Type B pancreatic cell (in vitro differentiated cells): ENCODE measurements at regions not wholly inside any gene's neighbourhood (a gene's known extent, or its start where the extent isn't known, plus 50 kb on each side); places are given as distances from the start of the nearest gene placed in this dataset.
A peak's percentile ranks its signal among the peaks of the same experiment; 100 is the strongest.

Source experiments
- DNase-seq: peaks from one replicate; pipeline ENCODE4 v3.0.0; 2021; ENCODE audit warnings: mixed read lengths; ENCODE audit not compliant: unreplicated experiment; ENCODE audit errors: extremely low spot score
- H3K27ac Mint-ChIP-seq: 2 replicates; pipeline ENCODE4 v1.8.0; 2021; ENCODE audit warnings: mild to moderate bottlenecking, mixed read lengths
- H3K27me3 Mint-ChIP-seq: 2 replicates; pipeline ENCODE4 v1.8.0; 2021; ENCODE audit warnings: mixed read lengths
- H3K36me3 Mint-ChIP-seq: 2 replicates; pipeline ENCODE4 v1.8.0; 2021; ENCODE audit warnings: mixed read lengths
- H3K4me1 Mint-ChIP-seq: one replicate; pipeline ENCODE4 v1.8.0; 2021; ENCODE audit warnings: mixed read lengths; ENCODE audit not compliant: unreplicated experiment
- H3K4me3 Mint-ChIP-seq: 2 replicates; pipeline ENCODE4 v1.8.0; 2021; ENCODE audit warnings: mild to moderate bottlenecking, mixed read lengths
- H3K9me3 Mint-ChIP-seq: 2 replicates; pipeline ENCODE4 v1.8.0; 2021; ENCODE audit warnings: mixed read lengths
- TF ChIP-seq, protein P1 (sequence below): fragments of 200-600 bp; sonication (generic); conservative IDR thresholded peaks from 2 replicates; pipeline ENCODE4 v1.5.0; 2021; ENCODE audit warnings: antibody characterized with exemption, mild to moderate bottlenecking

DNA sequence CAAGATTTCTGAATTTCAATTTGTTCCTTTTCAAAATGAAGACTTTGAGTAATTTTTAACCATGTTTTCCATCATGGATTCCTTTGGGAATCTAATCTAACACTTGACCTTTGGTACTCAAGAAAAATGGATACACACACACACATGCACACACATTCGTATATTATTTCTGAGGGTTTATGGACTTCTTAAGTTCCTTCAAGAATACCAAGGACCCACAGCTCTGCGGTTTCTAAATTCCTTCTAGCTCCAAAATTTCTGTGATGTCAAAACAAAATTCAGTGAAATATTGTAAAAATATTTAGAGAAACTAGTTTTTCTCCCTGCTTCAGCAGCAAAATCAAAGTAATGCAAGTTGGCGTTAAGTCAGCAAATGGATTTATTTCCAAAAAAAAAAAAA is 98.3 kb upstream of the FAM13C start:
- no peaks in the 10 kb centered on the region for H3K36me3 Mint-ChIP-seq
- peaks cover 9% of the 10 kb centered on the region for H3K4me1 Mint-ChIP-seq
- TF ChIP-seq, protein P1, sequence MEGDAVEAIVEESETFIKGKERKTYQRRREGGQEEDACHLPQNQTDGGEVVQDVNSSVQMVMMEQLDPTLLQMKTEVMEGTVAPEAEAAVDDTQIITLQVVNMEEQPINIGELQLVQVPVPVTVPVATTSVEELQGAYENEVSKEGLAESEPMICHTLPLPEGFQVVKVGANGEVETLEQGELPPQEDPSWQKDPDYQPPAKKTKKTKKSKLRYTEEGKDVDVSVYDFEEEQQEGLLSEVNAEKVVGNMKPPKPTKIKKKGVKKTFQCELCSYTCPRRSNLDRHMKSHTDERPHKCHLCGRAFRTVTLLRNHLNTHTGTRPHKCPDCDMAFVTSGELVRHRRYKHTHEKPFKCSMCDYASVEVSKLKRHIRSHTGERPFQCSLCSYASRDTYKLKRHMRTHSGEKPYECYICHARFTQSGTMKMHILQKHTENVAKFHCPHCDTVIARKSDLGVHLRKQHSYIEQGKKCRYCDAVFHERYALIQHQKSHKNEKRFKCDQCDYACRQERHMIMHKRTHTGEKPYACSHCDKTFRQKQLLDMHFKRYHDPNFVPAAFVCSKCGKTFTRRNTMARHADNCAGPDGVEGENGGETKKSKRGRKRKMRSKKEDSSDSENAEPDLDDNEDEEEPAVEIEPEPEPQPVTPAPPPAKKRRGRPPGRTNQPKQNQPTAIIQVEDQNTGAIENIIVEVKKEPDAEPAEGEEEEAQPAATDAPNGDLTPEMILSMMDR = no peak
- no peak overlapping the region for H3K4me3 Mint-ChIP-seq
- H3K9me3 Mint-ChIP-seq = no peaks in the 10 kb centered on the region
- no peaks in the 10 kb centered on the region for H3K27me3 Mint-ChIP-seq
- no peak for DNase-seq
- H3K27ac Mint-ChIP-seq = no peak overlapping the region

GRCh38 chr10:59456199-59456598 is 93.8 kb upstream of the FAM13C start:
- DNase-seq = no peak
- H3K4me1 Mint-ChIP-seq = peaks cover 9% of the 10 kb centered on the region
- TF ChIP-seq, protein P1 = no peak
- no peaks in the 10 kb centered on the region for H3K36me3 Mint-ChIP-seq
- H3K27me3 Mint-ChIP-seq = no peaks in the 10 kb centered on the region
- no peak overlapping the region for H3K4me3 Mint-ChIP-seq
- H3K27ac Mint-ChIP-seq = peak overlapping the region; percentile 14
- H3K9me3 Mint-ChIP-seq = peaks cover 4% of the 10 kb centered on the region

DNA sequence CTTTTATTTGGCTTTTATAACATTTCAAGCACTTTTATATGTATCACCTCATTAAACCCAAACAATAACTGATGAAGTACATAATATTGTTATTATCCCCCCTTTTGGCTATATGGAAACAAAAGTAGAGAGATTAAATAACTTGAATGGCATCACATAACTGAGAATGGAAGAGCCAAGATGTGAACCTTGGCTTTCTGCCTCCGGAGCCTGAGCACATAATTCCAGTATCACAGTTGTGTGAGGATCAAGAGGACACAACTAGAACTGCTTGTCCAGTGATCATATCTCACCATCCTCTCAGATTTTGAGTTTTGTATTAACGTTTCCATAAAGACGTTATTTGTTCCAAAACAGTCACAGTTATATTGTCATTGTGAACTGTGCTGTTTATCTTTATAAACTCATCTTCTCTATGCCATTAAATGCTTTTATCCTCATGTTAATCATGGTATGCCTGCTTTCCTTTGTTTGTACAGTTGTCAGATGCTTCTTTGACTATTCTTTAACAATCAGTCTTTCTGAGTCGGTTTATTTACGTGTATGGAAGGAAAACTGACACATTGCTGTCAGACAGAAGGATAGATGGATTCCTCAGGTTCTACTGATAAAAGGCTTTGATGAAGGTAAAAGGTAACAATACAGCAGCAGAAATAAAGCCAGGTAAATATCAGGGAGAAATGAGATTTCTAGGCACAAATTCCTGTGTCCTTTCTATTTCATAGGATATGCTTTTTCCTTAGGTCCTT is 92.0 kb upstream of the FAM13C start:
- peaks cover 8% of the 10 kb centered on the region for H3K9me3 Mint-ChIP-seq
- no peak overlapping the region for H3K4me3 Mint-ChIP-seq
- H3K36me3 Mint-ChIP-seq = no peaks in the 10 kb centered on the region
- TF ChIP-seq, protein P1 = no peak
- H3K27ac Mint-ChIP-seq = no peak overlapping the region
- peaks cover 6% of the 10 kb centered on the region for H3K4me1 Mint-ChIP-seq
- H3K27me3 Mint-ChIP-seq = no peaks in the 10 kb centered on the region
- DNase-seq = no peak

DNA sequence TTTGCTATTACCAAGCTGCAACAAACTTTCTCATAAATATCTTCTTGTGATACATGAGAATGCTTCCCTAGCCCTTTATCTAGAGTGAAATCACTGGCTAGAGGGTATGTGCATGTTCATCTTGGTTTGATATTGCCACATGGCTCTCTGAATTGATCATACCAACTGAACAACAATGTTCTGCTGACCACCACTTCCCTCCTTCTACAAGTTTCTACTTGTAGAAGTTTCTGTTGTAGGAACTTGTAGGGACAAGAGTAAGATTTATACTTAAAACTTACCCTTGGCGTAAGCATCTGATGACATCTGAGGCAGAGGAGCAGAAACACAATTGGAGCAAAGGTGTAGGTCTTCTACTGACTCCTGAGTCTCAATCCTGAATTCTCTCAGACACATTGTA is 86.3 kb upstream of the FAM13C start:
- no peak overlapping the region for H3K4me3 Mint-ChIP-seq
- H3K27me3 Mint-ChIP-seq = no peaks in the 10 kb centered on the region
- H3K27ac Mint-ChIP-seq = no peak overlapping the region
- DNase-seq = no peak
- TF ChIP-seq, protein P1 = no peak
- H3K9me3 Mint-ChIP-seq = peaks cover 5% of the 10 kb centered on the region
- no peaks in the 10 kb centered on the region for H3K4me1 Mint-ChIP-seq
- no peaks in the 10 kb centered on the region for H3K36me3 Mint-ChIP-seq

DNA sequence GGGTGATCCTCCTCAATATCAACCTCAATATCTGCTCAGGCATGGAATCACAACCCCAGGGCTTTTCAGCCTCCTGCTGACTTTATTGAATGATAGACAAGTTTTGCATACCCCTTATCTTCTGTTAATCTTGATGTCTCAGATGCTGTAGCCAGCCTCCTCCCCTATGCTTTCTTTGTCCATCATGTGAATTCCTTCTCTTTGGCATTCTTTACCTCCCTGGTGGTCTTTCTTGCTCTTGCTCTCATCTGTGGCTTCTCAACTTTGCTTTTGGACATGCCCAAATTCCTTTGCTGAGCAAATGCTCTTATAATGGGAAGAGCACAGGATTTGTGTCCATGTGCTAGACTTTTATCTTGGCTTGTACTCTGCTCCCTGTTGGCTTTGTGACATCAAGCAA is 73.4 kb upstream of the FAM13C start:
- no peak overlapping the region for H3K27ac Mint-ChIP-seq
- no peaks in the 10 kb centered on the region for H3K9me3 Mint-ChIP-seq
- DNase-seq = no peak
- H3K36me3 Mint-ChIP-seq = no peaks in the 10 kb centered on the region
- TF ChIP-seq, protein P1 = no peak
- H3K4me3 Mint-ChIP-seq = no peak overlapping the region
- no peaks in the 10 kb centered on the region for H3K27me3 Mint-ChIP-seq
- peaks cover 16% of the 10 kb centered on the region for H3K4me1 Mint-ChIP-seq
